ENCODE measurements at regions not wholly inside any gene's neighbourhood (a gene's known extent, or its start where the extent isn't known, plus 50 kb on each side); places are given as distances from the start of the nearest gene placed in this dataset.

DNA sequence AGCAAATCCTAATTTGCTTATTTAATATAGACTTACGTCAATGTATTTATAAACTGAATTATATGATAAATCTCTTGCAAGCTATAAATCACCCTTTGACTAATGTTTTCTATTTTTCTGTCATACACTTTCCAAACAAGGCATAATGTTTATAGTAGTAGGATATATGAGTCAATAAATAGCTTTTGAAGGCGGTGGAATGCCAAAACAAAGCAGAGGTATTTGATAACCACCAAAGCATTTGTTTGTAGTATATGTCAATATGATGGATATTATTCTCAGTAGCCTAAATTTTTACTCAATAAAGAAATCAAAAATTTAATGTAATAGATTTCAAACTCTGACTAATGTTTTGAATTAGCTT is 1354.6 kb downstream of the HACE1 start:
- Histone ChIP-seq H3K27ac (ENCODE audit: control insufficient read depth, insufficient read depth) (no peak overlapping the region), H3K27me3 (replicated peaks in 1 of 2; ENCODE audit: control insufficient read depth in 2 of 2, insufficient read depth in 2 of 2, low read length in 1 of 2) (no peaks in the 10 kb centered on the region), H3K4me1 (ENCODE audit: control insufficient read depth, insufficient read depth, low read length) (no peaks in the 10 kb centered on the region), H3K9ac (ENCODE audit: control insufficient read depth, insufficient read depth, low read length) (no peak overlapping the region), H3K9me3 (replicated peaks; ENCODE audit: control insufficient read depth, insufficient read depth, low read length) (no peaks in the 10 kb centered on the region), H3K79me2 (ENCODE audit: control insufficient read depth, insufficient read depth, low read length) (no peaks in the 10 kb centered on the region), H3K4me2 (ENCODE audit: control insufficient read depth, insufficient read depth) (no peak overlapping the region), H3K4me3 (no peak overlapping the region), H4K20me1 (ENCODE audit: control insufficient read depth, insufficient read depth) (no peaks in the 10 kb centered on the region), H2AFZ (ENCODE audit: control insufficient read depth, low read depth, low read length) (no peak overlapping the region), H3K36me3 (ENCODE audit: control insufficient read depth in 2 of 2, insufficient read depth in 2 of 2, low read length in 1 of 2) (no peaks in the 10 kb centered on the region)
- BruUV-seq (replicated peaks): no TSS peak
- TF ChIP-seq ZNF622 (IDR thresholded peaks at IDR 0.05) (no peak), STAT3 (IDR thresholded peaks at IDR 0.05; ENCODE audit: low read depth, low read length) (no peak), EZH2 (IDR thresholded peaks at IDR 0.05; ENCODE audit: borderline replicate concordance, control insufficient read depth, low read depth, low read length) (no peak), SMAD1 (IDR thresholded peaks at IDR 0.05; ENCODE audit: low read depth, partially characterized antibody) (no peak), TARDBP (IDR thresholded peaks at IDR 0.05; ENCODE audit: borderline replicate concordance) (no peak), YBX1 (IDR thresholded peaks at IDR 0.05) (no peak), SIN3A (IDR thresholded peaks at IDR 0.05; ENCODE audit: low read depth, low read length) (no peak)
- TF ChIP-seq, protein P1, sequence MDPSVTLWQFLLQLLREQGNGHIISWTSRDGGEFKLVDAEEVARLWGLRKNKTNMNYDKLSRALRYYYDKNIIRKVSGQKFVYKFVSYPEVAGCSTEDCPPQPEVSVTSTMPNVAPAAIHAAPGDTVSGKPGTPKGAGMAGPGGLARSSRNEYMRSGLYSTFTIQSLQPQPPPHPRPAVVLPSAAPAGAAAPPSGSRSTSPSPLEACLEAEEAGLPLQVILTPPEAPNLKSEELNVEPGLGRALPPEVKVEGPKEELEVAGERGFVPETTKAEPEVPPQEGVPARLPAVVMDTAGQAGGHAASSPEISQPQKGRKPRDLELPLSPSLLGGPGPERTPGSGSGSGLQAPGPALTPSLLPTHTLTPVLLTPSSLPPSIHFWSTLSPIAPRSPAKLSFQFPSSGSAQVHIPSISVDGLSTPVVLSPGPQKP (IDR thresholded peaks at IDR 0.05; ENCODE audit: low read depth, low read length): no peak
- ChIA-PET CTCF (no interaction called here), POLR2A (no interaction called here), SMC1A (ENCODE audit: uncharacterized antibody, unreplicated experiment) (interaction anchor here (2.1 kb wide), 1 partner anchor 15 kb away, joined by 6 read pairs; no protein-coding TSS in a partner anchor), RAD21 (ENCODE audit: unreplicated experiment) (no interaction called here)
- in situ Hi-C loops (cut with MboI): no loop called here
- 23% methylated on average over 2 of the region's 2 CpGs for WGBS (ENCODE audit: insufficient coverage, insufficient replicate concordance, low lambda C conversion rate, missing lambda C conversion rate)
- ATAC-seq: no peak
- intact Hi-C loops (cut with micrococcal nuclease; ENCODE audit: unreplicated experiment): no loop called here
- no peak for FAIRE-seq
- DNase-seq (ENCODE audit: low read depth, low spot score): no peak
